Keratinocyte (primary cell): ENCODE measurements at regions not wholly inside any gene's neighbourhood (a gene's known extent, or its start where the extent isn't known, plus 50 kb on each side); places are given as distances from the start of the nearest gene placed in this dataset.

Experiments used
- DNase-seq: peaks from one replicate; pipeline ENCODE4 v3.0.0-alpha.2; 2011; ENCODE audit warnings: low read depth, missing footprints, low spot score
- FAIRE-seq: peaks from 2 replicates; lab custom pipeline; 2011; peaks lifted over from hg19 to GRCh38; lab: Jason Lieb, UNC
- H2AFZ ChIP-seq: 2 replicates; pipeline ENCODE4 v1.6.0; 2012; ENCODE audit warnings: low read length, control low read depth, inconsistent platforms; ENCODE audit not compliant: control insufficient read depth
- H3K27ac ChIP-seq: 2 replicates; pipeline ENCODE4 v1.5.1; 2011; ENCODE audit warnings: low read length; ENCODE audit not compliant: control insufficient read depth, insufficient read depth
- H3K27me3 ChIP-seq: 3 replicates; pipeline ENCODE4 v1.6.0; 2011; ENCODE audit warnings: low read length; ENCODE audit not compliant: control insufficient read depth, insufficient read depth; ENCODE audit errors: extremely low read depth
- H3K36me3 ChIP-seq, 2 experiments: 2 replicates in 1 of 2; 3 replicates in 1 of 2; pipeline ENCODE4 v1.5.1; 2011; ENCODE audit warnings: low read length in 2 of 2, mild to moderate bottlenecking in 1 of 2; ENCODE audit not compliant: control insufficient read depth in 2 of 2, insufficient read depth in 2 of 2; ENCODE audit errors: extremely low read depth in 1 of 2
- H3K4me1 ChIP-seq: 3 replicates; pipeline ENCODE4 v1.5.1; 2011; ENCODE audit warnings: low read length; ENCODE audit not compliant: control insufficient read depth, insufficient read depth; ENCODE audit errors: extremely low read depth
- H3K4me2 ChIP-seq: 3 replicates; pipeline ENCODE4 v1.6.0; 2011; ENCODE audit warnings: low read depth, low read length; ENCODE audit not compliant: control insufficient read depth, insufficient read depth; ENCODE audit errors: extremely low read depth
- H3K4me3 ChIP-seq, 3 experiments: fragments of 200-600 bp in 1 of 3; sonication (generic) in 1 of 3; 2 replicates in 2 of 3; 3 replicates in 1 of 3; pipeline ENCODE4 v1.5.1; 2011 to 2016; ENCODE audit warnings: low read length in 3 of 3, mild to moderate bottlenecking in 3 of 3, control low read depth in 2 of 3, inconsistent platforms in 1 of 3, low read depth in 1 of 3, mixed read lengths in 1 of 3, mixed run types in 1 of 3, moderate library complexity in 1 of 3; ENCODE audit not compliant: control insufficient read depth in 2 of 3, insufficient read depth in 2 of 3; ENCODE audit errors: extremely low read depth in 1 of 3
- H3K79me2 ChIP-seq: 2 replicates; pipeline ENCODE4 v1.6.0; 2012; ENCODE audit warnings: low read length; ENCODE audit not compliant: control insufficient read depth, insufficient read depth
- H3K9ac ChIP-seq: 3 replicates; pipeline ENCODE4 v1.6.0; 2011; ENCODE audit warnings: low read length; ENCODE audit not compliant: control insufficient read depth, insufficient read depth; ENCODE audit errors: extremely low read depth
- H3K9me1 ChIP-seq: 3 replicates; pipeline ENCODE4 v1.6.0; 2011; ENCODE audit warnings: low read length; ENCODE audit not compliant: control insufficient read depth, insufficient read depth; ENCODE audit errors: extremely low read depth
- H3K9me3 ChIP-seq: 2 replicates; pipeline ENCODE4 v1.5.1; 2012; ENCODE audit warnings: low read depth, low read length; ENCODE audit not compliant: control insufficient read depth
- H4K20me1 ChIP-seq: 3 replicates; pipeline ENCODE4 v1.6.0; 2011; ENCODE audit warnings: low read length; ENCODE audit not compliant: control insufficient read depth, insufficient read depth; ENCODE audit errors: extremely low read depth
- CTCF ChIP-seq, 3 experiments: IDR thresholded peaks in 1 of 3; conservative IDR thresholded peaks in 1 of 3; optimal IDR thresholded peaks in 1 of 3; 2 replicates in 2 of 3; 3 replicates in 1 of 3; pipeline versions ENCODE3 to v1.5.1; 2011; ENCODE audit warnings: low read length in 3 of 3, mild to moderate bottlenecking in 3 of 3, moderate library complexity in 2 of 3, control low read depth in 1 of 3, inconsistent platforms in 1 of 3; ENCODE audit not compliant: insufficient read depth in 2 of 3; ENCODE audit errors: extremely low read depth in 1 of 3
- EZH2 ChIP-seq: IDR thresholded peaks from one replicate; pipeline ENCODE4 v1.6.1; 2012; ENCODE audit warnings: inconsistent platforms, mild to moderate bottlenecking, low read length, moderate library complexity
- dilution Hi-C: fragments of 300-500 bp; cut with MboI; formaldehyde crosslinking; loops from one replicate; pipeline ENCODE4 v1.7.0; 2020; ENCODE audit warnings: low sequenced_read_pairs; ENCODE audit not compliant: extremely low pct_ligation_motif_present

- no peak for DNase-seq
- no peak for FAIRE-seq
- Histone ChIP-seq H3K4me3 (no peak overlapping the region), H3K4me1 (peaks cover 10% of the 10 kb centered on the region), H3K4me2 (no peak overlapping the region), H4K20me1 (no peaks in the 10 kb centered on the region), H3K9me3 (no peaks in the 10 kb centered on the region), H3K27ac (peak overlapping the region; percentile 76), H3K79me2 (no peaks in the 10 kb centered on the region), H2AFZ (peak overlapping the region; percentile 22), H3K9me1 (no peaks in the 10 kb centered on the region), H3K27me3 (no peaks in the 10 kb centered on the region), H3K9ac (no peak overlapping the region), H3K36me3 (no peaks in the 10 kb centered on the region)
- TF ChIP-seq EZH2: no peak
- TF ChIP-seq CTCF (optimal IDR thresholded peaks at IDR 0.05 in 1 of 3, IDR thresholded peaks at IDR 0.05 in 1 of 3, conservative IDR thresholded peaks at IDR 0.05 in 1 of 3; ENCODE audit: extremely low read depth in 1 of 3, insufficient read depth in 2 of 3, low read length in 3 of 3): no peak
- dilution Hi-C loops: no loop called here
Observed at GRCh38 chr15:87268675-87269074, 987.9 kb downstream of the NTRK3 start.

GRCh38 chr15:87267798-87268197, 988.7 kb downstream of the NTRK3 start:
- TF ChIP-seq EZH2: no peak
- no peak for TF ChIP-seq CTCF (optimal IDR thresholded peaks at IDR 0.05 in 1 of 3, IDR thresholded peaks at IDR 0.05 in 1 of 3, conservative IDR thresholded peaks at IDR 0.05 in 1 of 3; ENCODE audit: extremely low read depth in 1 of 3, insufficient read depth in 2 of 3, low read length in 3 of 3)
- H3K4me2 ChIP-seq: no peak overlapping the region
- no peaks in the 10 kb centered on the region for H4K20me1 ChIP-seq
- no peaks in the 10 kb centered on the region for H3K9me1 ChIP-seq
- dilution Hi-C loops: no loop called here
- H3K27me3 ChIP-seq: no peaks in the 10 kb centered on the region
- H3K36me3 ChIP-seq: no peaks in the 10 kb centered on the region
- peak overlapping the region in 1 of 3 experiments; percentile 18 for H3K4me3 ChIP-seq
- H3K79me2 ChIP-seq: no peaks in the 10 kb centered on the region
- FAIRE-seq (peak; percentile 87), DNase-seq (peak; percentile 49)
- no peak overlapping the region for H3K9ac ChIP-seq
- H2AFZ ChIP-seq: no peak overlapping the region
- H3K4me1 ChIP-seq: peaks cover 10% of the 10 kb centered on the region
- H3K9me3 ChIP-seq: no peaks in the 10 kb centered on the region
- peak overlapping the region; percentile 76 for H3K27ac ChIP-seq
